ENCODE measurements at regions not wholly inside any gene's neighbourhood (a gene's known extent, or its start where the extent isn't known, plus 50 kb on each side); places are given as distances from the start of the nearest gene placed in this dataset.
"Not testable (repeated sequence)": the region's sequence is repeated elsewhere in the genome, so short reads cannot be mapped to it uniquely, and the experiment has no call there.

DNA sequence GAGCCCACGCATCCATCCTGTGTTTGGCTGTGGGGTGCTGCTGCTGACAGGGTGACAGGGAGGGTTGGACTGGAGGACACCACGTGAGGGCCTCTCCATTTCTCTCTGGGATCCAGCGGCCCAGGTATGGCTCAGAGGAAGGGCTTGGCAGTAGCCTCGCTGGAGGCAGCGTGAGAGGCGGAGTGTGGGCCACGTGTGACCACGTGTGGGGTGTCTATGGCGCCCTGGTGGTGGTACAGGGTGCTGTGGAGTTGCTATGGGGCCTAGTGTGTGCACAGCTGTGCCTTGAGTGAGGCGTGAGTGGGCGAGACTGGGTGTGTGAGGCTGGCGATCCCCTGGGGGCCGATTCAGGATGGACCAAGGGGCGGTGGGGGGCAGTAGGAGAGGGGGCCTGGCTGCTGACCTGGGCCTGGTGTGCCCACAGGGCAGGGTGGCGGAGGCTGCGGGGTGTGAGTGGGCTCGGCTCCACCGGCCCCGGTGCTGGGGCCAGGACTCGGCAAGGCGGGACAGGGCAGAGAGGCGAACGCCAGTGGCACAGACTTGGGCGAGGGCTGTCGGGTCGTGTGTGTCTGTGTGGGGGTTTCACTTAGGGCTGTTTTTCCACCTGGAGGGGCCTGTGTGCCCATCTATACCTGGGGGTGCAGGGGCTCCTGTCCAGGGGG is 72.7 kb downstream of the TMEM121 start:
- intact Hi-C loops (cut with DNase I; ENCODE audit: low total_unique reads); H3K4me3 ChIP-seq; H3K36me3 ChIP-seq; H3K9me3 ChIP-seq; H3K27me3 ChIP-seq; H3K4me1 ChIP-seq; H3K27ac ChIP-seq; DNase-seq: not testable (repeated sequence)

GRCh38 chr14:105600195-105600938 is 74.0 kb downstream of the TMEM121 start:
- DNase-seq; H3K4me3 ChIP-seq; H3K27ac ChIP-seq; H3K4me1 ChIP-seq; H3K36me3 ChIP-seq; H3K9me3 ChIP-seq; H3K27me3 ChIP-seq; intact Hi-C loops (cut with DNase I; ENCODE audit: low total_unique reads): not testable (repeated sequence)

DNA sequence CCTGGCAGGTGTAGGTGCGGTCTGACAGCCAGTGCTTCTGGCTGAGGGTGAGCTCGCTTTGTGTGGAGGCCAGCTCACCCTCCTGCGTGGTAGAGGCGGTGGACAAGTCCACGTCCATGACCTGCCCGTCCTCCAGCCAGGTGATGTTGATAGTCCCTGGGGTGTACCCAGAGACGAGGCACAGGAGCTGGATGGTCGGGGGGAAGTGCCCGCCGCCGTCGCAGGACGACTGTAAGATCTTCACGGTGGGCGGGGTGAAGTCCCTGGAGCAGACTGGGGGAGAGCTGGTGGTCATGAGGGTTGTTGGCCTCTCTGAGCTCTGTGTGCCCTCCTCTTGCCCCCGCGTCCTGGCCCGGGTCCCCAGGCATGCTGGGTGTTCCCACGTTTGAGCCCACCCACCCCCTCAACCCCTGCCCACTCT is 74.6 kb downstream of the TMEM121 start:
- no peak for DNase-seq

GRCh38 chr14:105601360-105602242 is 75.2 kb downstream of the TMEM121 start:
- H3K9me3 ChIP-seq, result no peaks in the 10 kb centered on the region
- intact Hi-C loops (cut with DNase I; ENCODE audit: low total_unique reads), result no loop called here
- H3K36me3 ChIP-seq, result no peaks in the 10 kb centered on the region
- no peaks in the 10 kb centered on the region for H3K4me1 ChIP-seq
- no peaks in the 10 kb centered on the region for H3K27me3 ChIP-seq
- TF ChIP-seq, protein P1, sequence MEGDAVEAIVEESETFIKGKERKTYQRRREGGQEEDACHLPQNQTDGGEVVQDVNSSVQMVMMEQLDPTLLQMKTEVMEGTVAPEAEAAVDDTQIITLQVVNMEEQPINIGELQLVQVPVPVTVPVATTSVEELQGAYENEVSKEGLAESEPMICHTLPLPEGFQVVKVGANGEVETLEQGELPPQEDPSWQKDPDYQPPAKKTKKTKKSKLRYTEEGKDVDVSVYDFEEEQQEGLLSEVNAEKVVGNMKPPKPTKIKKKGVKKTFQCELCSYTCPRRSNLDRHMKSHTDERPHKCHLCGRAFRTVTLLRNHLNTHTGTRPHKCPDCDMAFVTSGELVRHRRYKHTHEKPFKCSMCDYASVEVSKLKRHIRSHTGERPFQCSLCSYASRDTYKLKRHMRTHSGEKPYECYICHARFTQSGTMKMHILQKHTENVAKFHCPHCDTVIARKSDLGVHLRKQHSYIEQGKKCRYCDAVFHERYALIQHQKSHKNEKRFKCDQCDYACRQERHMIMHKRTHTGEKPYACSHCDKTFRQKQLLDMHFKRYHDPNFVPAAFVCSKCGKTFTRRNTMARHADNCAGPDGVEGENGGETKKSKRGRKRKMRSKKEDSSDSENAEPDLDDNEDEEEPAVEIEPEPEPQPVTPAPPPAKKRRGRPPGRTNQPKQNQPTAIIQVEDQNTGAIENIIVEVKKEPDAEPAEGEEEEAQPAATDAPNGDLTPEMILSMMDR (IDR thresholded peaks at IDR 0.05), result no peak
- no peak for TF ChIP-seq POLR2A (IDR thresholded peaks at IDR 0.05)
- DNase-seq, result no peak
- no peak overlapping the region for H3K27ac ChIP-seq
- no peak overlapping the region for H3K4me3 ChIP-seq

More for the DNA sequence above, 74.6 kb downstream of the TMEM121 start:
- H3K4me1 ChIP-seq, result no peaks in the 10 kb centered on the region
- H3K4me3 ChIP-seq, result no peak overlapping the region
- H3K27ac ChIP-seq, result no peak overlapping the region
- no peak for TF ChIP-seq POLR2A (IDR thresholded peaks at IDR 0.05)
- TF ChIP-seq, protein P1 (IDR thresholded peaks at IDR 0.05), result no peak
- no peaks in the 10 kb centered on the region for H3K9me3 ChIP-seq
- H3K27me3 ChIP-seq, result no peaks in the 10 kb centered on the region
- H3K36me3 ChIP-seq, result no peaks in the 10 kb centered on the region
- intact Hi-C loops (cut with DNase I; ENCODE audit: low total_unique reads), result no loop called here

DNA sequence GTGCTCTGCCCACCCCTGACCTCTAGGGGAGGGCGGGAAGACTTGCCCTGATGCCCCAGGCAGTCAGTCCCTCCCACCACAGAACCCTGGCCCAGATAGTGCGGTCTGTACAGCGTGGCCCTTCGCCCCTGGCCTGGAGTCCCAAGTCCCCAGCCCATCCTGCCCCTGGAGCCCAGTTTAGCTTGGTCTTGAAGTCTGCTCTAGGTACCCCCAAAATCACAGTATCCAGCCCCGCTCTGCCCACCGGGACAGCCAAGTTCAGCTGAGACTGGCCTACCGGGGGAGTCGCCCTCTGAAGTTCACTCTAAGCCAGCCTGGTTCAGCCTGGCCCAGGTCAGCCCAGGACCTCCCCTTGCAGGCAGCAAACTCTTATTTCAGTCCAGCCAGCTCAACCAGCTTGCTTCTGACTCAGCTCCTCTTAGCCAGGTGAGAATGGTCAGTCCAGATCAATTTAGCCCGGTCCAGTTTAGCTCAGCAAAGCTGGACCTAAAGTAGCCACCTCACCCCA is 75.9 kb downstream of the TMEM121 start:
- no peak overlapping the region for H3K27ac ChIP-seq
- intact Hi-C loops (cut with DNase I; ENCODE audit: low total_unique reads), result no loop called here
- no peak for DNase-seq
- no peaks in the 10 kb centered on the region for H3K4me1 ChIP-seq
- no peak for TF ChIP-seq POLR2A (IDR thresholded peaks at IDR 0.05)
- TF ChIP-seq, protein P1 (IDR thresholded peaks at IDR 0.05), result no peak
- no peaks in the 10 kb centered on the region for H3K9me3 ChIP-seq
- no peaks in the 10 kb centered on the region for H3K27me3 ChIP-seq
- no peaks in the 10 kb centered on the region for H3K36me3 ChIP-seq
- no peak overlapping the region for H3K4me3 ChIP-seq
